ENCODE measurements at regions not wholly inside any gene's neighbourhood (a gene's known extent, or its start where the extent isn't known, plus 50 kb on each side); places are given as distances from the start of the nearest gene placed in this dataset.
A peak's percentile ranks its signal among the peaks of the same experiment; 100 is the strongest.

- no peak overlapping the region for H3K4me3 ChIP-seq (ENCODE audit: low read depth, low read length)
- DNase-seq (ENCODE audit: low read depth): peak; percentile 32
Observed at GRCh38 chr4:169823685-169824084, 65.9 kb upstream of the HPF1 start.

GRCh38 chr4:169821402-169821801 is 63.7 kb upstream of the HPF1 start:
- no peak for DNase-seq (ENCODE audit: low read depth)
- H3K4me3 ChIP-seq (ENCODE audit: low read depth, low read length): no peak overlapping the region

- no peak for DNase-seq (ENCODE audit: low read depth)
- no peak overlapping the region for H3K4me3 ChIP-seq (ENCODE audit: low read depth, low read length)
Observed at GRCh38 chr4:169818063-169818679, 60.4 kb upstream of the HPF1 start.

GRCh38 chr4:169815606-169816005 is 57.9 kb upstream of the HPF1 start:
- no peak overlapping the region for H3K4me3 ChIP-seq (ENCODE audit: low read depth, low read length)
- DNase-seq (ENCODE audit: low read depth): no peak

GRCh38 chr4:169811476-169811875 is 53.7 kb upstream of the HPF1 start:
- DNase-seq (ENCODE audit: low read depth): no peak
- H3K4me3 ChIP-seq (ENCODE audit: low read depth, low read length): no peak overlapping the region

GRCh38 chr4:169810325-169811323 is 52.9 kb upstream of the HPF1 start:
- peak; percentile 47 for DNase-seq (ENCODE audit: low read depth)
- H3K4me3 ChIP-seq (ENCODE audit: low read depth, low read length): no peak overlapping the region

GRCh38 chr4:169807934-169808509 is 50.3 kb upstream of the HPF1 start:
- DNase-seq (ENCODE audit: low read depth): no peak
- no peak overlapping the region for H3K4me3 ChIP-seq (ENCODE audit: low read depth, low read length)

All from skeletal muscle cell (primary cell).